ENCODE measurements at regions not wholly inside any gene's neighbourhood (a gene's known extent, or its start where the extent isn't known, plus 50 kb on each side); places are given as distances from the start of the nearest gene placed in this dataset.

DNA sequence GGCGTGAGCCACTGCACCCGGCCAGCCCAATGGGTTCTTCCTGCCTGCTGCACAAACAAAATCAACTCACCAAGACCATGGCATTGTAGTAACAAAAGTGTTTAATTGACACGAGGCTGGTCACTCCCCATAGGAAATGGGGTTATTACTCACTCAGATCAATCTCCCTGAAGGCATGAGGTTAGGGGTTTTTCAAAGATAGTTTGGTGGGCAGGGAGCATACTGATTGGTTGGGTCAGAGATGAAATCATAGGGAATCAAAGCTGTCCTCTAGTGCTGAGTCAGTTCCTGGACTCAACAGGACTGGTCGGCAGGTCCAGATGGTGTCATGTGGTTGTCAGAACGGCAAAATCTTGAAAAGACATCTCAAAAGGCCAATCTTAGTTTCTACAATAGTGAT lies 122.1 kb downstream of the TMEM17 start:
- TF ChIP-seq POLR2A (IDR thresholded peaks at IDR 0.05) = no peak
- TF ChIP-seq, protein P1, sequence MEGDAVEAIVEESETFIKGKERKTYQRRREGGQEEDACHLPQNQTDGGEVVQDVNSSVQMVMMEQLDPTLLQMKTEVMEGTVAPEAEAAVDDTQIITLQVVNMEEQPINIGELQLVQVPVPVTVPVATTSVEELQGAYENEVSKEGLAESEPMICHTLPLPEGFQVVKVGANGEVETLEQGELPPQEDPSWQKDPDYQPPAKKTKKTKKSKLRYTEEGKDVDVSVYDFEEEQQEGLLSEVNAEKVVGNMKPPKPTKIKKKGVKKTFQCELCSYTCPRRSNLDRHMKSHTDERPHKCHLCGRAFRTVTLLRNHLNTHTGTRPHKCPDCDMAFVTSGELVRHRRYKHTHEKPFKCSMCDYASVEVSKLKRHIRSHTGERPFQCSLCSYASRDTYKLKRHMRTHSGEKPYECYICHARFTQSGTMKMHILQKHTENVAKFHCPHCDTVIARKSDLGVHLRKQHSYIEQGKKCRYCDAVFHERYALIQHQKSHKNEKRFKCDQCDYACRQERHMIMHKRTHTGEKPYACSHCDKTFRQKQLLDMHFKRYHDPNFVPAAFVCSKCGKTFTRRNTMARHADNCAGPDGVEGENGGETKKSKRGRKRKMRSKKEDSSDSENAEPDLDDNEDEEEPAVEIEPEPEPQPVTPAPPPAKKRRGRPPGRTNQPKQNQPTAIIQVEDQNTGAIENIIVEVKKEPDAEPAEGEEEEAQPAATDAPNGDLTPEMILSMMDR (IDR thresholded peaks at IDR 0.05) = no peak

Measured in uterus (tissue), 2 donors.